ENCODE measurements at regions not wholly inside any gene's neighbourhood (a gene's known extent, or its start where the extent isn't known, plus 50 kb on each side); places are given as distances from the start of the nearest gene placed in this dataset.

- TF ChIP-seq POLR2AphosphoS5 (IDR thresholded peaks at IDR 0.05) (no peak), POLR2A (IDR thresholded peaks at IDR 0.05) (no peak)
- TF ChIP-seq, protein P1, sequence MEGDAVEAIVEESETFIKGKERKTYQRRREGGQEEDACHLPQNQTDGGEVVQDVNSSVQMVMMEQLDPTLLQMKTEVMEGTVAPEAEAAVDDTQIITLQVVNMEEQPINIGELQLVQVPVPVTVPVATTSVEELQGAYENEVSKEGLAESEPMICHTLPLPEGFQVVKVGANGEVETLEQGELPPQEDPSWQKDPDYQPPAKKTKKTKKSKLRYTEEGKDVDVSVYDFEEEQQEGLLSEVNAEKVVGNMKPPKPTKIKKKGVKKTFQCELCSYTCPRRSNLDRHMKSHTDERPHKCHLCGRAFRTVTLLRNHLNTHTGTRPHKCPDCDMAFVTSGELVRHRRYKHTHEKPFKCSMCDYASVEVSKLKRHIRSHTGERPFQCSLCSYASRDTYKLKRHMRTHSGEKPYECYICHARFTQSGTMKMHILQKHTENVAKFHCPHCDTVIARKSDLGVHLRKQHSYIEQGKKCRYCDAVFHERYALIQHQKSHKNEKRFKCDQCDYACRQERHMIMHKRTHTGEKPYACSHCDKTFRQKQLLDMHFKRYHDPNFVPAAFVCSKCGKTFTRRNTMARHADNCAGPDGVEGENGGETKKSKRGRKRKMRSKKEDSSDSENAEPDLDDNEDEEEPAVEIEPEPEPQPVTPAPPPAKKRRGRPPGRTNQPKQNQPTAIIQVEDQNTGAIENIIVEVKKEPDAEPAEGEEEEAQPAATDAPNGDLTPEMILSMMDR (IDR thresholded peaks at IDR 0.05): no peak
Measured at GRCh38 chr1:203565981-203566380, 60.7 kb upstream of the ATP2B4 start.

Measured in gastroesophageal sphincter (tissue), 3 donors.